ENCODE measurements at regions not wholly inside any gene's neighbourhood (a gene's known extent, or its start where the extent isn't known, plus 50 kb on each side); places are given as distances from the start of the nearest gene placed in this dataset.

DNA sequence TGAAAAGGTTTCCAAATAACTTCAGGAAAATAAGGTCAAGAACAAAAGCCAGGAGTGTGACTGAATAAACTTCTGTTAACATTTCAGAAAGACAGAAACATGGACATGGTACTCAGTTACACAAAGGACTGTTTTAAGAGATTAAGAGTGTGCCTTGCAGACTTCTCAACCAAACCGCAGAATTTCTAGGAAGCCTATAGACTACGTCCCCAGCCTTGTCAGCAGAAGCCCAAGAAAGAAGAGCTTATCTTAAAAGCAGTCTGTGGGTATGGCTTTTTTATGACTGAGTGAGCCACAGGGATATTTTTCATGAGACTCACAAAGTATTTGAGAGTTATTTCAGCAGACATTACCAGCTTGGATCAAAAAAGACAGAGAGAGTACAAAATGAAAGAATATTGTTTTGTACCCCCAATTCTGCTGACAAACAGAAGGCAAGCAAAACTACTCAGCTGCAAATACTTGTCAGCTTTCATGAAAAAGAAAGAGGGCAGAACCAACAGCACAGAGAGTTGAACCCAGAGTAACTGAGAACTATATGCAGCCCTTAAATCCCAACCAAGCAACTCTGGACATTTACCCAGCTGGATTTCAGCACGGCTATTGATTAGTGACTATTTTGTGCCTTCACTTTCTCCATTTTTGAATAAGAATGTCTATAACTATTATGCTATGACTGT is 711.0 kb upstream of the CTNND2 start:
- POLR2A ChIA-PET: no interaction called here
- no peaks in the 10 kb centered on the region for H4K20me1 ChIP-seq (ENCODE audit: insufficient read depth)
- no peaks in the 10 kb centered on the region for H3K4me1 ChIP-seq (ENCODE audit: control insufficient read depth in 1 of 2, insufficient read depth in 2 of 2, low read length in 2 of 2)
- H3K9me3 ChIP-seq (ENCODE audit: control insufficient read depth in 1 of 2, insufficient read depth in 1 of 2, low read depth in 1 of 2, low read length in 2 of 2): peaks cover 0 to 24% of the 10 kb centered on the region in 2 experiments; a peak in 2 of 4 replicates
- no peak overlapping the region for H3K9ac ChIP-seq (ENCODE audit: low read length)
- no peak overlapping the region for H2AFZ ChIP-seq (ENCODE audit: low read depth, low read length, poor library complexity, severe bottlenecking)
- DNase-seq (ENCODE audit: low read depth, low spot score): no peak
- CTCF ChIA-PET: no interaction called here
- H3K27me3 ChIP-seq (ENCODE audit: insufficient read depth, low read length): no peaks in the 10 kb centered on the region
- RAD21 ChIA-PET (ENCODE audit: low non-redundant PET in 1 of 2, low total read pairs in 2 of 2, uncharacterized antibody in 2 of 2, unreplicated experiment in 2 of 2): no interaction called here
- H3K9me2 ChIP-seq (ENCODE audit: insufficient read depth): no peaks in the 10 kb centered on the region
- no peak overlapping the region for H3K4me3 ChIP-seq (replicated peaks in 1 of 2; ENCODE audit: low read depth in 1 of 2, low read length in 2 of 2)
- H3K79me2 ChIP-seq (ENCODE audit: insufficient read depth, low read length): no peaks in the 10 kb centered on the region
- H3K4me2 ChIP-seq (ENCODE audit: low read length): no peak overlapping the region
- BruUV-seq (replicated peaks): no TSS peak
- H3K27ac ChIP-seq (ENCODE audit: low read depth, low read length): no peak overlapping the region
- H3K36me3 ChIP-seq (ENCODE audit: control insufficient read depth in 1 of 2, insufficient read depth in 2 of 2, low read length in 2 of 2): no peaks in the 10 kb centered on the region
- no peak for ATAC-seq
- intact Hi-C loops (cut with micrococcal nuclease): no loop called here
- TF ChIP-seq EZH2 (IDR thresholded peaks at IDR 0.05) (no peak), JUND (IDR thresholded peaks at IDR 0.05) (no peak), ZFX (IDR thresholded peaks at IDR 0.05) (no peak), POLR2AphosphoS5 (IDR thresholded peaks at IDR 0.05; ENCODE audit: low read depth, low read length) (no peak), SRF (IDR thresholded peaks at IDR 0.05; ENCODE audit: low read depth) (no peak), RAD21 (IDR thresholded peaks at IDR 0.05; ENCODE audit: low read depth) (no peak), TCF7L2 (IDR thresholded peaks at IDR 0.05; ENCODE audit: borderline replicate concordance, extremely low read depth, insufficient read depth, insufficient read length) (no peak), FOSL1 (IDR thresholded peaks at IDR 0.05; ENCODE audit: low read depth) (no peak), EZH2phosphoT487 (IDR thresholded peaks at IDR 0.05; ENCODE audit: borderline replicate concordance) (no peak), YY1 (IDR thresholded peaks at IDR 0.05; ENCODE audit: extremely low read depth, insufficient replicate concordance, low read depth, low read length) (no peak), SP1 (IDR thresholded peaks at IDR 0.05; ENCODE audit: low read depth) (no peak), CEBPB (IDR thresholded peaks at IDR 0.05; ENCODE audit: low read depth) (no peak)
- TF ChIP-seq, protein P1, sequence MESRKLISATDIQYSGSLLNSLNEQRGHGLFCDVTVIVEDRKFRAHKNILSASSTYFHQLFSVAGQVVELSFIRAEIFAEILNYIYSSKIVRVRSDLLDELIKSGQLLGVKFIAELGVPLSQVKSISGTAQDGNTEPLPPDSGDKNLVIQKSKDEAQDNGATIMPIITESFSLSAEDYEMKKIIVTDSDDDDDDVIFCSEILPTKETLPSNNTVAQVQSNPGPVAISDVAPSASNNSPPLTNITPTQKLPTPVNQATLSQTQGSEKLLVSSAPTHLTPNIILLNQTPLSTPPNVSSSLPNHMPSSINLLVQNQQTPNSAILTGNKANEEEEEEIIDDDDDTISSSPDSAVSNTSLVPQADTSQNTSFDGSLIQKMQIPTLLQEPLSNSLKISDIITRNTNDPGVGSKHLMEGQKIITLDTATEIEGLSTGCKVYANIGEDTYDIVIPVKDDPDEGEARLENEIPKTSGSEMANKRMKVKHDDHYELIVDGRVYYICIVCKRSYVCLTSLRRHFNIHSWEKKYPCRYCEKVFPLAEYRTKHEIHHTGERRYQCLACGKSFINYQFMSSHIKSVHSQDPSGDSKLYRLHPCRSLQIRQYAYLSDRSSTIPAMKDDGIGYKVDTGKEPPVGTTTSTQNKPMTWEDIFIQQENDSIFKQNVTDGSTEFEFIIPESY (IDR thresholded peaks at IDR 0.05; ENCODE audit: extremely low read depth, insufficient replicate concordance, low read length): no peak
- TF ChIP-seq, protein P2, sequence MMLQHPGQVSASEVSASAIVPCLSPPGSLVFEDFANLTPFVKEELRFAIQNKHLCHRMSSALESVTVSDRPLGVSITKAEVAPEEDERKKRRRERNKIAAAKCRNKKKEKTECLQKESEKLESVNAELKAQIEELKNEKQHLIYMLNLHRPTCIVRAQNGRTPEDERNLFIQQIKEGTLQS (IDR thresholded peaks at IDR 0.05): no peak

Data from HCT116 (cell line).